Adipocyte (in vitro differentiated cells): ENCODE measurements at regions not wholly inside any gene's neighbourhood (a gene's known extent, or its start where the extent isn't known, plus 50 kb on each side); places are given as distances from the start of the nearest gene placed in this dataset.
"Not testable (repeated sequence)": the region's sequence is repeated elsewhere in the genome, so short reads cannot be mapped to it uniquely, and the experiment has no call there.

Experiments used
- DNase-seq: peaks from one replicate; pipeline ENCODE4 v3.0.0-alpha.2; 2015; ENCODE audit warnings: low read depth
- H3K27me3 ChIP-seq: replicated peaks from 2 replicates; pipeline ENCODE4 v1.7.0; 2013; ENCODE audit warnings: mild to moderate bottlenecking, low read length, moderate library complexity; ENCODE audit not compliant: control insufficient read depth, insufficient read depth
- H3K36me3 ChIP-seq: 2 replicates; pipeline ENCODE4 v1.7.0; 2013; ENCODE audit warnings: low read length, mild to moderate bottlenecking, moderate library complexity; ENCODE audit not compliant: control insufficient read depth, insufficient read depth, severe bottlenecking
- H3K4me1 ChIP-seq: 2 replicates; pipeline ENCODE4 v1.7.0; 2013; ENCODE audit warnings: mild to moderate bottlenecking, low read length, moderate library complexity; ENCODE audit not compliant: control insufficient read depth, insufficient read depth
- H3K4me3 ChIP-seq: 2 replicates; pipeline ENCODE4 v1.7.0; 2013; ENCODE audit warnings: mild to moderate bottlenecking, low read length, moderate library complexity
- H3K9ac ChIP-seq: 2 replicates; pipeline ENCODE4 v1.7.0; 2013; ENCODE audit warnings: mild to moderate bottlenecking, low read length, moderate library complexity
- H3K9me3 ChIP-seq: 2 replicates; pipeline ENCODE4 v1.7.0; 2013; ENCODE audit warnings: mild to moderate bottlenecking, low read length, moderate library complexity; ENCODE audit not compliant: control insufficient read depth

GRCh38 chr16:29112755-29113347 is 128.0 kb downstream of the LAT start:
- H3K4me3 ChIP-seq: no peak overlapping the region
- H3K4me1 ChIP-seq: peaks cover 19% of the 10 kb centered on the region
- no peaks in the 10 kb centered on the region for H3K9me3 ChIP-seq
- H3K27me3 ChIP-seq: no peaks in the 10 kb centered on the region
- H3K36me3 ChIP-seq: peaks cover 30% of the 10 kb centered on the region
- DNase-seq: peak; percentile 7
- no peak overlapping the region for H3K9ac ChIP-seq

GRCh38 chr16:29111901-29112680 is 127.2 kb downstream of the LAT start:
- not testable (repeated sequence) for DNase-seq
- peaks cover 19% of the 10 kb centered on the region for H3K4me1 ChIP-seq

GRCh38 chr16:29111421-29111820 is 126.6 kb downstream of the LAT start:
- Histone ChIP-seq H3K36me3 (peaks cover 23% of the 10 kb centered on the region), H3K9me3 (no peaks in the 10 kb centered on the region), H3K4me1 (peaks cover 18% of the 10 kb centered on the region), H3K27me3 (no peaks in the 10 kb centered on the region), H3K4me3 (no peak overlapping the region), H3K9ac (no peak overlapping the region)
- DNase-seq: no peak

More at GRCh38 chr16:29111901-29112680, 127.2 kb downstream of the LAT start:
- not testable (repeated sequence) for H3K27me3 ChIP-seq, H3K4me3 ChIP-seq, H3K9ac ChIP-seq, H3K9me3 ChIP-seq
- H3K36me3 ChIP-seq: peaks cover 29% of the 10 kb centered on the region

- not testable (repeated sequence) for H3K27me3 ChIP-seq, H3K4me1 ChIP-seq, H3K9me3 ChIP-seq, H3K9ac ChIP-seq, H3K4me3 ChIP-seq
- peaks cover 15% of the 10 kb centered on the region for H3K36me3 ChIP-seq
- DNase-seq: peak; percentile 15
Measured at GRCh38 chr16:29108625-29109169, 123.8 kb downstream of the LAT start.

- Histone ChIP-seq H3K9ac (no peak overlapping the region), H3K4me3 (no peak overlapping the region), H3K27me3 (no peaks in the 10 kb centered on the region), H3K4me1 (no peaks in the 10 kb centered on the region), H3K36me3 (peaks cover 12% of the 10 kb centered on the region), H3K9me3 (no peaks in the 10 kb centered on the region)
- no peak for DNase-seq
Measured at GRCh38 chr16:29107299-29107698, 122.4 kb downstream of the LAT start.

GRCh38 chr16:29106259-29106908 is 121.5 kb downstream of the LAT start:
- H3K4me3 ChIP-seq, H3K4me1 ChIP-seq, H3K27me3 ChIP-seq, H3K9me3 ChIP-seq, DNase-seq, H3K9ac ChIP-seq: not testable (repeated sequence)
- H3K36me3 ChIP-seq: peaks cover 12% of the 10 kb centered on the region

GRCh38 chr16:29104600-29104999 is 119.7 kb downstream of the LAT start:
- H3K9ac ChIP-seq, H3K27me3 ChIP-seq, H3K4me3 ChIP-seq, DNase-seq, H3K4me1 ChIP-seq, H3K36me3 ChIP-seq, H3K9me3 ChIP-seq: not testable (repeated sequence)

GRCh38 chr16:29097965-29098364 is 113.1 kb downstream of the LAT start:
- not testable (repeated sequence) for H3K36me3 ChIP-seq, DNase-seq, H3K27me3 ChIP-seq

GRCh38 chr16:29094729-29095624 is 110.1 kb downstream of the LAT start:
- H3K36me3 ChIP-seq, H3K4me3 ChIP-seq, H3K27me3 ChIP-seq, H3K9me3 ChIP-seq, DNase-seq, H3K4me1 ChIP-seq, H3K9ac ChIP-seq: not testable (repeated sequence)

More at GRCh38 chr16:29097965-29098364, 113.1 kb downstream of the LAT start:
- not testable (repeated sequence) for H3K4me1 ChIP-seq, H3K9me3 ChIP-seq, H3K4me3 ChIP-seq, H3K9ac ChIP-seq

GRCh38 chr16:29094325-29094724 is 109.5 kb downstream of the LAT start:
- not testable (repeated sequence) for H3K27me3 ChIP-seq, H3K36me3 ChIP-seq, H3K9me3 ChIP-seq, H3K9ac ChIP-seq, H3K4me1 ChIP-seq, H3K4me3 ChIP-seq, DNase-seq
